ENCODE measurements at regions not wholly inside any gene's neighbourhood (a gene's known extent, or its start where the extent isn't known, plus 50 kb on each side); places are given as distances from the start of the nearest gene placed in this dataset.

DNA sequence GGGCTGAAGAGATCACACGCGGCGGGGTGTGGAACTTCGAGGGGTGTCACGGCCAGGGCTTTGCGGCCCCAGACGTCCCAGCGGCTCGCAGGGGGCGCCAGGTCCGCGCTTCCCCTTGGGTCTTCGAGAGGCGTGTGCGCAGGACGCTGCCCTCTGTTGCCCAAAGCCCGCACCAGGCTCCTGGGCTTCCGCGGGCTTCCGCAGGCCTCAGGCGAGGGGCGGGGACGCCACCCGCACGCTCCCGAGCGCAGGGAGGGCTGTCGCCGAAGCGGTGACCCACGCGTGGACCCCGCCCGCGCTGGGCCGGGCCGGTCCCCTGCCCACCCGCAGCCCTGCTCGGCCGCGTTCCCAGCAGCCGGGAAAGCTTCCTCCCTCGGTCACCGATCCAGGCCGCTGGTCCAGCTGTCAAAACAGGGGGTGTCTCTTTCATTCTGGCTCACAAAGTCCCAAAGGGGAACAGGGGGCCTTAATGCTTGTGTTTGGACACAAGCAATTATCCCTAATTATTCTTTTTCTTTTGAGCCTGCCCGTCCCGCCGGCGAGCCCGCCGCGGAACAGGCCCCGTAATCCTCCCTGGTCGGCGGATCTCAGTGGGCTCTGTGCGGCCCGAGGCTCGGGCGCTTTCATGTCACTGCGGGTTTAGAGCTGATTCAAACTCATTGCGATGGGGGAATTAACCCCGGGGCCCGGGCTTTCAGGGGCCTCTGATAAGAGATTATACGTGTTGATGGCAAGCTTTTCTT, 60.6 kb downstream of the TMEM174 start:
- peak; percentile 6 for TF ChIP-seq CTCF (IDR thresholded peaks at IDR 0.05; ENCODE audit: borderline replicate concordance)
- peak; percentile 14 for DNase-seq
- intact Hi-C loops (cut with micrococcal nuclease) = no loop called here
- H3K9me3 ChIP-seq (replicated peaks) = no peaks in the 10 kb centered on the region
- peaks cover 32% of the 10 kb centered on the region for H3K4me1 ChIP-seq
- no peaks in the 10 kb centered on the region for H3K36me3 ChIP-seq
- peak overlapping the region; percentile 65 for H3K4me3 ChIP-seq
- no peak overlapping the region for H3K27ac ChIP-seq (replicated peaks)
- peaks cover 100% of the 10 kb centered on the region for H3K27me3 ChIP-seq (ENCODE audit: low read depth)

DNA sequence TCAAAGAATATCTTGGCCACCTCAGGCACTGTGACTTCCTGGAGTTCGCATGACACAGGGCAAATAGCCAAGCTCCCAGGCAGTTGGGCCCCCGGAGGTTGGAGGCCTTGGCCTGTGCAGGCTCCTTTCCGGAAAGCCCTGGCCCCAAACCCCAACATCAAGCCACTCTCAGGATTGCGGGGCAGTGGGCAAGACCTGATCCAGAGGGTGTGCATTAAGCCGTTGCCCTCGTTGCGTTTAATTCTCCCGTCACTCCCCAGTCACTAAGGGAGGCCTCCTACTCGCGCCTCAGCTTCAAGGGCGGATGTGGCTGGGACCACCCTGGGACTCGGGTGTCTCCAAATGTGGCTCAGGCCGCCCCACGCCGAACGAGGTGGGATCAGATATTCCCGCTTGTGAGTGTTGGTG, 60.1 kb downstream of the TMEM174 start:
- intact Hi-C loops (cut with micrococcal nuclease) = no loop called here
- H3K27ac ChIP-seq (replicated peaks) = no peak overlapping the region
- H3K9me3 ChIP-seq (replicated peaks) = no peaks in the 10 kb centered on the region
- H3K4me3 ChIP-seq = peak overlapping the region; percentile 65
- no peak for TF ChIP-seq CTCF (IDR thresholded peaks at IDR 0.05; ENCODE audit: borderline replicate concordance)
- DNase-seq = no peak
- peaks cover 100% of the 10 kb centered on the region for H3K27me3 ChIP-seq (ENCODE audit: low read depth)
- no peaks in the 10 kb centered on the region for H3K36me3 ChIP-seq
- peaks cover 32% of the 10 kb centered on the region for H3K4me1 ChIP-seq

GRCh38 chr5:73232266-73233041, 59.5 kb downstream of the TMEM174 start:
- intact Hi-C loops (cut with micrococcal nuclease) = no loop called here
- H3K36me3 ChIP-seq = no peaks in the 10 kb centered on the region
- H3K4me1 ChIP-seq = peaks cover 32% of the 10 kb centered on the region
- H3K4me3 ChIP-seq = peak overlapping the region; percentile 65
- no peak for DNase-seq
- no peak overlapping the region for H3K27ac ChIP-seq (replicated peaks)
- H3K27me3 ChIP-seq (ENCODE audit: low read depth) = peaks cover 100% of the 10 kb centered on the region
- H3K9me3 ChIP-seq (replicated peaks) = no peaks in the 10 kb centered on the region
- no peak for TF ChIP-seq CTCF (IDR thresholded peaks at IDR 0.05; ENCODE audit: borderline replicate concordance)

GRCh38 chr5:73231246-73231778, 58.3 kb downstream of the TMEM174 start:
- H3K36me3 ChIP-seq = no peaks in the 10 kb centered on the region
- intact Hi-C loops (cut with micrococcal nuclease) = no loop called here
- peaks cover 100% of the 10 kb centered on the region for H3K27me3 ChIP-seq (ENCODE audit: low read depth)
- no peak for TF ChIP-seq CTCF (IDR thresholded peaks at IDR 0.05; ENCODE audit: borderline replicate concordance)
- no peak overlapping the region for H3K4me3 ChIP-seq
- H3K4me1 ChIP-seq = peaks cover 32% of the 10 kb centered on the region
- no peak for DNase-seq
- no peak overlapping the region for H3K27ac ChIP-seq (replicated peaks)
- no peaks in the 10 kb centered on the region for H3K9me3 ChIP-seq (replicated peaks)

GRCh38 chr5:73230264-73231245, 57.6 kb downstream of the TMEM174 start:
- no peaks in the 10 kb centered on the region for H3K9me3 ChIP-seq (replicated peaks)
- DNase-seq = no peak
- intact Hi-C loops (cut with micrococcal nuclease) = no loop called here
- no peak for TF ChIP-seq CTCF (IDR thresholded peaks at IDR 0.05; ENCODE audit: borderline replicate concordance)
- no peak overlapping the region for H3K4me3 ChIP-seq
- no peak overlapping the region for H3K27ac ChIP-seq (replicated peaks)
- no peaks in the 10 kb centered on the region for H3K36me3 ChIP-seq
- peaks cover 100% of the 10 kb centered on the region for H3K27me3 ChIP-seq (ENCODE audit: low read depth)
- peaks cover 32% of the 10 kb centered on the region for H3K4me1 ChIP-seq
